Activated B cell treated with CpG ODN at 0.5 μM for 24 hours (primary cell): ENCODE measurements at regions not wholly inside any gene's neighbourhood (a gene's known extent, or its start where the extent isn't known, plus 50 kb on each side); places are given as distances from the start of the nearest gene placed in this dataset.

Source experiments
- ATAC-seq: fragments of 200-7000 bp; cut with Tn5 transposase; one replicate; pipeline ENCODE4 v1.10.0; 2021; ENCODE audit warnings: low read depth, mild to moderate bottlenecking, moderate library complexity
- CTCF ChIA-PET: fragments of 350-600 bp; sonication (Branson Sonifier 250); formaldehyde crosslinking; loops from one replicate; lab custom pipeline; 2021; ENCODE audit warnings: antibody characterized with exemption; lab: Charles Lee
- POLR2A ChIA-PET: fragments of 350-600 bp; sonication (Branson Sonifier 250); formaldehyde crosslinking; loops from one replicate; lab custom pipeline; 2021; ENCODE audit warnings: antibody characterized with exemption; lab: Charles Lee
- DNase-seq: peaks from one replicate; pipeline ENCODE4 v3.0.0; 2022
- H3K27ac Mint-ChIP-seq: one replicate; pipeline ENCODE4 v1.8.0; 2020; ENCODE audit warnings: mixed read lengths
- H3K27me3 Mint-ChIP-seq: one replicate; pipeline ENCODE4 v1.8.0; 2021; ENCODE audit warnings: mixed read lengths
- H3K36me3 Mint-ChIP-seq: one replicate; pipeline ENCODE4 v1.8.0; 2021; ENCODE audit warnings: low read depth, mixed read lengths
- H3K4me1 Mint-ChIP-seq: one replicate; pipeline ENCODE4 v1.8.0; 2021; ENCODE audit warnings: mixed read lengths
- H3K4me3 Mint-ChIP-seq: one replicate; pipeline ENCODE4 v1.8.0; 2020; ENCODE audit warnings: mild to moderate bottlenecking, mixed read lengths
- H3K9me3 Mint-ChIP-seq: one replicate; pipeline ENCODE4 v1.8.0; 2020; ENCODE audit warnings: mixed read lengths
- CTCF ChIP-seq: fragments of 200-600 bp; IDR thresholded peaks from one replicate; pipeline ENCODE4 v1.8.0; 2022; ENCODE audit warnings: antibody characterized with exemption, mild to moderate bottlenecking
- intact Hi-C: fragments of 100-400 bp; cut with micrococcal nuclease; formaldehyde crosslinking; loops from one replicate; pipeline ENCODE4 v1.15.1; 2024

DNA sequence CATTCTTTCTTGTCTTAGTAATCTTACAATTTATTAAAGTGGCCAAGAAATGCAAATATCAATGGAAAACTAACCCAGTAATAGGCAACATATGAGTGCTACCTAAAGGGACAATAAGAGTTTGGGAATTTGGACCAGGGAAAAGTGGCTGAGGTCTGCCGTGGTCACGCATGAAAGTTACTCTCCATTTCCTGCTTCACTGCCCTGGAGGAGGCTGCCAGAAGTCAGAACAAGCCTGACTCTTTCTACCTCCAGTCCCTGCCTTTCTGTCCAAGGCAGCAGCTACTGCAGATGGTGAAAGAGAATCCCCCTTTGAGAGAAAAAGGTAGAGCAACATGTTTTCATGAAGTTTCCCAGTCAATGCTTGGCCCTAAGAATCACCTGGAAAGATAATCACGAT is 201.1 kb upstream of the ARGLU1 start:
- no peak overlapping the region for H3K27ac Mint-ChIP-seq
- DNase-seq (no peak), ATAC-seq (no peak)
- H3K4me1 Mint-ChIP-seq, result no peaks in the 10 kb centered on the region
- no peaks in the 10 kb centered on the region for H3K27me3 Mint-ChIP-seq
- TF ChIP-seq CTCF, result no peak
- H3K9me3 Mint-ChIP-seq, result peaks cover 5% of the 10 kb centered on the region
- H3K4me3 Mint-ChIP-seq, result no peak overlapping the region
- intact Hi-C loops, result no loop called here
- POLR2A ChIA-PET, result no interaction called here
- H3K36me3 Mint-ChIP-seq, result no peaks in the 10 kb centered on the region
- CTCF ChIA-PET, result no interaction called here

GRCh38 chr13:106762708-106763107 is 194.8 kb upstream of the ARGLU1 start:
- Mint-ChIP-seq H3K4me3 (no peak overlapping the region), H3K27me3 (no peaks in the 10 kb centered on the region), H3K4me1 (no peaks in the 10 kb centered on the region), H3K9me3 (peaks cover 2% of the 10 kb centered on the region), H3K36me3 (no peaks in the 10 kb centered on the region), H3K27ac (no peak overlapping the region)
- CTCF ChIA-PET, result no interaction called here
- ATAC-seq, result no peak
- TF ChIP-seq CTCF, result no peak
- POLR2A ChIA-PET, result no interaction called here
- intact Hi-C loops, result no loop called here
- no peak for DNase-seq

- no peak overlapping the region for H3K4me3 Mint-ChIP-seq
- no peaks in the 10 kb centered on the region for H3K4me1 Mint-ChIP-seq
- no peak for ATAC-seq
- intact Hi-C loops, result no loop called here
- no peaks in the 10 kb centered on the region for H3K36me3 Mint-ChIP-seq
- ChIA-PET POLR2A (no interaction called here), CTCF (no interaction called here)
- H3K27me3 Mint-ChIP-seq, result peaks cover 3% of the 10 kb centered on the region
- no peak for TF ChIP-seq CTCF
- DNase-seq, result no peak
- no peaks in the 10 kb centered on the region for H3K9me3 Mint-ChIP-seq
- H3K27ac Mint-ChIP-seq, result no peak overlapping the region
These were observed 188.5 kb upstream of the ARGLU1 start for GRCh38 chr13:106756446-106756845.

DNA sequence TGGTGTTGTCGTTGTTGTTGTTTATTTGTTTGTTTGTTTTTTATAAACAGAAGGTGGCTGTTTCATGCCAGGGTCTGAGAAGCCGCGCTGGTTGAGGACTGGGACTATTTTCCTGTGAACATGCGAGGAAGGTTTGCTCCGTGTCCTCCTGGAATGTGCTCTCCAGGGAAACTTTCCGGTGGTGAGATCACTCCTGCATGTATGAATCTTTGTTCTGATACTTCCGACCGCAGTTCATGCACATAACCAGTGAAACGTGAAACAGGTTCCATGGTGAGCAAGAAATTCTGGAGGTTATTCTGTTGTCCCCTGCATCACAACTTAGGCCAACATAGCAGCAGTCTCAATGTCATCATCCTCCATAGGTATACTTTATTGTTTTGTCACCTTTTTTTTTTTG is 187.6 kb upstream of the ARGLU1 start:
- ATAC-seq, result no peak

GRCh38 chr13:106753251-106753650 is 185.3 kb upstream of the ARGLU1 start:
- TF ChIP-seq CTCF, result no peak
- CTCF ChIA-PET, result no interaction called here
- POLR2A ChIA-PET, result no interaction called here
- no peaks in the 10 kb centered on the region for H3K36me3 Mint-ChIP-seq
- no peak overlapping the region for H3K27ac Mint-ChIP-seq
- H3K4me3 Mint-ChIP-seq, result no peak overlapping the region
- peaks cover 3% of the 10 kb centered on the region for H3K27me3 Mint-ChIP-seq
- H3K4me1 Mint-ChIP-seq, result no peaks in the 10 kb centered on the region
- DNase-seq, result no peak
- no peaks in the 10 kb centered on the region for H3K9me3 Mint-ChIP-seq
- ATAC-seq, result no peak
- intact Hi-C loops, result no loop called here

More for the DNA sequence above, 187.6 kb upstream of the ARGLU1 start:
- no peaks in the 10 kb centered on the region for H3K9me3 Mint-ChIP-seq
- TF ChIP-seq CTCF, result no peak
- intact Hi-C loops, result no loop called here
- no peak overlapping the region for H3K4me3 Mint-ChIP-seq
- ChIA-PET CTCF (no interaction called here), POLR2A (no interaction called here)
- no peak overlapping the region for H3K27ac Mint-ChIP-seq
- peaks cover 3% of the 10 kb centered on the region for H3K27me3 Mint-ChIP-seq
- H3K36me3 Mint-ChIP-seq, result no peaks in the 10 kb centered on the region
- no peaks in the 10 kb centered on the region for H3K4me1 Mint-ChIP-seq
- no peak for DNase-seq
